ENCODE measurements at regions not wholly inside any gene's neighbourhood (a gene's known extent, or its start where the extent isn't known, plus 50 kb on each side); places are given as distances from the start of the nearest gene placed in this dataset.
A peak's percentile ranks its signal among the peaks of the same experiment; 100 is the strongest.

DNA sequence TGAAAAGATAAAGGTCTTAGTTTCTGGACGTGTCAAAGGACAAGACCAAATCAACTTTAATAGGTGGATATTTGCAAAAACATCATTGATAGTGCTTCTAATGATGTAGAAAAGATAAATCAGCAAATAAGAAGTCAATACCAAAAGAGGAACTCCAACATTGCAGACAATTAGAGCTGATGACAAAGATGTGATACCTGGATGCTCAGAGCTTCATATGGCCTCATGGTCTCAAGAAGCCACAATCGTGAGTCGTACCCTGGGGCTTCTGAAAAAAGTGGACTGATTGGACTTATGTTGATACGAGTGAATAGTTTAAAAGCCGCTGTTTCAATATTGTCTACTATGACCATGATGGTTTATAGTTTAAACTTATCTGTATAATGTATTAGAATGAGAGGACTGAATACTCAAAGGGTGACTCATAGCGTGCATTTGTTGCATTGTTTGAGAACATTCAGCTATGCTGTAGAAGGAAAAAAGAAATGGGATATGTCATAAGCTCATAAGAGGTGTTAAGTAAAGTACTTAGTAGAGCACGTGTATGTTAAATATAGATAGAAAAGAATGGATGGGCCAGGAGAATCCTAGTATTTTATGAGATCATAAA lies 54.6 kb upstream of the RIPOR2 start:
- Histone ChIP-seq H3K14ac (replicated peaks; ENCODE audit: low read depth, low read length) (no peak overlapping the region), H3K9ac (ENCODE audit: low read depth, low read length) (no peak overlapping the region), H2BK120ac (ENCODE audit: low read depth, low read length) (peak overlapping the region; percentile 53; the same call in 1 of the 2 replicates), H4K8ac (ENCODE audit: low read depth in 2 of 2, low read length in 2 of 2) (no peak overlapping the region; a peak in 1 of 4 replicates), H3K23ac (ENCODE audit: low read depth, low read length) (no peak overlapping the region), H2BK15ac (ENCODE audit: low read depth, low read length) (0 out of 3 replicates have a peak overlapping the region, but pooled peaks have one; percentile 27), H4K5ac (ENCODE audit: low read depth, low read length) (no peak overlapping the region), H3K18ac (ENCODE audit: low read depth, low read length) (peak overlapping the region; percentile 24; the same call in 1 of the 2 replicates), H3K79me1 (ENCODE audit: low read depth in 1 of 2, low read length in 2 of 2) (no peaks in the 10 kb centered on the region), H3K27me3 (ENCODE audit: control insufficient read depth, insufficient read depth, low read length) (no peaks in the 10 kb centered on the region), H2BK20ac (ENCODE audit: low read depth, low read length) (peak overlapping the region; percentile 8; the same call in 1 of the 2 replicates), H3K4me3 (ENCODE audit: insufficient read depth, low read depth, low read length) (no peak overlapping the region), H2BK5ac (ENCODE audit: low read depth, low read length, poor library complexity, severe bottlenecking) (peak overlapping the region; percentile 55), H3K36me3 (ENCODE audit: control insufficient read depth, insufficient read depth, low read length) (no peaks in the 10 kb centered on the region), H3K4me2 (ENCODE audit: low read depth, low read length) (peak overlapping the region; percentile 65; the same call in 1 of the 2 replicates), H2AK9ac (replicated peaks; ENCODE audit: low read depth, low read length, poor library complexity) (no peak overlapping the region), H2AK5ac (ENCODE audit: low read depth, low read length) (peak overlapping the region; percentile 30; the same call in 1 of the 2 replicates), H3K27ac (ENCODE audit: insufficient read depth, low read length) (0 out of 2 replicates have a peak overlapping the region, but pooled peaks have one; percentile 15), H3K9me1 (ENCODE audit: insufficient read depth, low read length) (peaks cover 3% of the 10 kb centered on the region; the same call in 1 of the 2 replicates), H3K4me1 (ENCODE audit: control insufficient read depth, insufficient read depth, low read length) (peaks cover 3% of the 10 kb centered on the region), H3K9me3 (ENCODE audit: control insufficient read depth, insufficient read depth, low read length) (0 out of 2 replicates have a peak, but pooled peaks cover 2% of the 10 kb centered on the region), H4K91ac (ENCODE audit: insufficient read depth, low read depth, low read length) (no peak overlapping the region), H2AFZ (replicated peaks; ENCODE audit: low read length, poor library complexity) (no peak overlapping the region), H3K4ac (ENCODE audit: low read depth, low read length) (peak overlapping the region; percentile 19; the same call in 1 of the 2 replicates), H4K20me1 (ENCODE audit: insufficient read depth, low read length) (no peaks in the 10 kb centered on the region), H3K56ac (ENCODE audit: extremely low read depth, insufficient read depth, low read length) (0 out of 2 replicates have a peak overlapping the region, but pooled peaks have one; percentile 17)
- TF ChIP-seq FOS (IDR thresholded peaks at IDR 0.05; ENCODE audit: low read depth, low read length), result peak; percentile 59; the same call in 1 of the 2 replicates
- no peak for TF ChIP-seq POLR2A (IDR thresholded peaks at IDR 0.05; ENCODE audit: low read depth, low read length)
- TF ChIP-seq NFE2L2 (IDR thresholded peaks at IDR 0.05; ENCODE audit: low read depth, low read length), result no peak
- TF ChIP-seq BHLHE40 (IDR thresholded peaks at IDR 0.05; ENCODE audit: low read depth, low read length), result 0 out of 2 replicates have a peak, but pooled peaks have one; percentile 18
- 0 out of 2 replicates have a peak, but pooled peaks have one; percentile 3 for TF ChIP-seq CEBPB (IDR thresholded peaks at IDR 0.05; ENCODE audit: low read depth, low read length)
- ATAC-seq (ENCODE audit: low read depth) (peak; percentile 90), DNase-seq (peak; percentile 86)
- CTCF ChIA-PET, result interaction anchor here (0.9 to 3.5 kb wide), 7 partner anchors 65 to 135 kb away, joined by 3 to 24 read pairs (median 10); no protein-coding TSS in a partner anchor
- WGBS, 2 experiments (ENCODE audit: extremely low coverage in 2 of 2, insufficient read length in 1 of 2), result 50% methylated on average over 2 of the region's 7 CpGs; no CpG with 5 or more reads in 1 of the 2 experiments
- no TSS peak for BruUV-seq (replicated peaks)
- intact Hi-C loops (cut with micrococcal nuclease), result loop anchor here (1.0 to 2.0 kb wide), 2 partner anchors 60 to 80 kb away; no protein-coding TSS in a partner anchor
- dilution Hi-C loops (cut with HindIII; ENCODE audit: low sequenced_read_pairs, unreplicated experiment), result no loop called here
- POLR2A ChIA-PET (ENCODE audit: unreplicated experiment), result no interaction called here
- in situ Hi-C loops (cut with MboI; ENCODE audit: low sequenced_read_pairs), result no loop called here

Data from IMR-90 (cell line).